DND-41 (cell line): ENCODE measurements at regions not wholly inside any gene's neighbourhood (a gene's known extent, or its start where the extent isn't known, plus 50 kb on each side); places are given as distances from the start of the nearest gene placed in this dataset.

Experiments
- ATAC-seq: fragments of 200-7000 bp; cut with Tn5 transposase; 3 replicates; pipeline ENCODE4 v1.9.1; 2021; ENCODE audit warnings: low read depth; ENCODE audit not compliant: insufficient read depth
- DNase-seq: peaks from one replicate; pipeline ENCODE4 v3.0.0-alpha.2; 2020
- H2AFZ ChIP-seq: 2 replicates; pipeline ENCODE4 v1.6.0; 2012; ENCODE audit warnings: low read depth, low read length
- H3K27ac ChIP-seq: 2 replicates; pipeline ENCODE4 v1.5.1; 2012; ENCODE audit warnings: low read length, inconsistent platforms
- H3K27me3 ChIP-seq: fragments of 200-600 bp; sonication (generic); 2 replicates; pipeline ENCODE4 v1.6.0; 2012; ENCODE audit warnings: low read length, mild to moderate bottlenecking, inconsistent platforms; ENCODE audit not compliant: insufficient read depth, poor library complexity
- H3K36me3 ChIP-seq: 2 replicates; pipeline ENCODE4 v1.5.1; 2012; ENCODE audit warnings: low read length, inconsistent platforms; ENCODE audit not compliant: insufficient read depth
- H3K4me1 ChIP-seq: 2 replicates; pipeline ENCODE4 v1.5.1; 2012; ENCODE audit warnings: mild to moderate bottlenecking, low read length; ENCODE audit not compliant: insufficient read depth
- H3K4me2 ChIP-seq: 2 replicates; pipeline ENCODE4 v1.6.0; 2012; ENCODE audit warnings: mild to moderate bottlenecking, moderate library complexity, low read length, inconsistent platforms; ENCODE audit not compliant: insufficient read depth
- H3K4me3 ChIP-seq, 2 experiments: fragments of 200-600 bp in 1 of 2; shearing (Covaris generic) in 1 of 2; 2 replicates each; pipeline ENCODE4 v1.5.1; 2012 to 2016; ENCODE audit warnings: inconsistent platforms in 2 of 2, low read length in 2 of 2, mild to moderate bottlenecking in 2 of 2, low read depth in 1 of 2, moderate library complexity in 1 of 2
- H3K79me2 ChIP-seq: 2 replicates; pipeline ENCODE4 v1.6.0; 2012; ENCODE audit warnings: low read length, inconsistent platforms; ENCODE audit not compliant: insufficient read depth
- H3K9ac ChIP-seq: 2 replicates; pipeline ENCODE4 v1.6.0; 2012; ENCODE audit warnings: low read depth, mild to moderate bottlenecking, inconsistent platforms, low read length, moderate library complexity
- H3K9me3 ChIP-seq: 2 replicates; pipeline ENCODE4 v1.5.1; 2012; ENCODE audit warnings: low read length, moderate library complexity, mild to moderate bottlenecking, inconsistent platforms; ENCODE audit not compliant: insufficient read depth, severe bottlenecking
- H4K20me1 ChIP-seq: 2 replicates; pipeline ENCODE4 v1.6.0; 2012; ENCODE audit warnings: low read length; ENCODE audit not compliant: insufficient read depth
- EZH2 ChIP-seq: IDR thresholded peaks from 3 replicates; pipeline ENCODE4 v1.6.1; 2012; ENCODE audit warnings: borderline replicate concordance, low read depth, mild to moderate bottlenecking, moderate library complexity, low read length, inconsistent platforms; ENCODE audit not compliant: severe bottlenecking
- TF ChIP-seq, protein P1 (sequence below): IDR thresholded peaks from 2 replicates; pipeline ENCODE4 v1.5.1; 2012; ENCODE audit warnings: borderline replicate concordance, low read length, moderate library complexity, mild to moderate bottlenecking; ENCODE audit not compliant: poor library complexity, severe bottlenecking; ENCODE audit errors: extremely low read depth

DNA sequence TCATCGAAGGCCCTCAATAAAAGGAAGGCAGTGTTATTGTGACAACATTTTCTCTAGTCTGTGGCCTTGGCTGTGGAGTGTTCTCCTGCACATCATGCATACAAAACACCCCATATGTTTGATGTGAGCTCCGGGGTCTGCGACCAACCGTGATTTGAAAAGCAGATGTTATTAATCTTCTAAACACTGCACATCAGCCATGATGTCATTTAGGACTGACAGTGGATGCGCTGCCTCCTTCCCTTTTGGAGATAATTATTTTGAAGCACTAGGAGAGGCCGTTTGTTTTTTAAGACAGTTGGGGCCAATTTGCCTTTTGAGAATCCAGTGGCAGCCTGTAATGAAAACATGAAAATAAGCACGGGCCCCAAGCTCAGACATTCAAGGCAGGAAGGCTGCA, 1041.6 kb downstream of the BCL11B start:
- no peaks in the 10 kb centered on the region for H3K36me3 ChIP-seq
- no peak overlapping the region for H3K4me3 ChIP-seq
- H3K9me3 ChIP-seq, result no peaks in the 10 kb centered on the region
- no peaks in the 10 kb centered on the region for H4K20me1 ChIP-seq
- peak overlapping the region; percentile 49 for H3K27ac ChIP-seq
- no peaks in the 10 kb centered on the region for H3K27me3 ChIP-seq
- DNase-seq (peak; percentile 3), ATAC-seq (no peak)
- no peaks in the 10 kb centered on the region for H3K79me2 ChIP-seq
- TF ChIP-seq EZH2, result no peak
- TF ChIP-seq, protein P1, sequence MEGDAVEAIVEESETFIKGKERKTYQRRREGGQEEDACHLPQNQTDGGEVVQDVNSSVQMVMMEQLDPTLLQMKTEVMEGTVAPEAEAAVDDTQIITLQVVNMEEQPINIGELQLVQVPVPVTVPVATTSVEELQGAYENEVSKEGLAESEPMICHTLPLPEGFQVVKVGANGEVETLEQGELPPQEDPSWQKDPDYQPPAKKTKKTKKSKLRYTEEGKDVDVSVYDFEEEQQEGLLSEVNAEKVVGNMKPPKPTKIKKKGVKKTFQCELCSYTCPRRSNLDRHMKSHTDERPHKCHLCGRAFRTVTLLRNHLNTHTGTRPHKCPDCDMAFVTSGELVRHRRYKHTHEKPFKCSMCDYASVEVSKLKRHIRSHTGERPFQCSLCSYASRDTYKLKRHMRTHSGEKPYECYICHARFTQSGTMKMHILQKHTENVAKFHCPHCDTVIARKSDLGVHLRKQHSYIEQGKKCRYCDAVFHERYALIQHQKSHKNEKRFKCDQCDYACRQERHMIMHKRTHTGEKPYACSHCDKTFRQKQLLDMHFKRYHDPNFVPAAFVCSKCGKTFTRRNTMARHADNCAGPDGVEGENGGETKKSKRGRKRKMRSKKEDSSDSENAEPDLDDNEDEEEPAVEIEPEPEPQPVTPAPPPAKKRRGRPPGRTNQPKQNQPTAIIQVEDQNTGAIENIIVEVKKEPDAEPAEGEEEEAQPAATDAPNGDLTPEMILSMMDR, result no peak
- H2AFZ ChIP-seq, result no peak overlapping the region
- peaks cover 47% of the 10 kb centered on the region for H3K4me1 ChIP-seq
- no peak overlapping the region for H3K9ac ChIP-seq
- H3K4me2 ChIP-seq, result no peak overlapping the region

DNA sequence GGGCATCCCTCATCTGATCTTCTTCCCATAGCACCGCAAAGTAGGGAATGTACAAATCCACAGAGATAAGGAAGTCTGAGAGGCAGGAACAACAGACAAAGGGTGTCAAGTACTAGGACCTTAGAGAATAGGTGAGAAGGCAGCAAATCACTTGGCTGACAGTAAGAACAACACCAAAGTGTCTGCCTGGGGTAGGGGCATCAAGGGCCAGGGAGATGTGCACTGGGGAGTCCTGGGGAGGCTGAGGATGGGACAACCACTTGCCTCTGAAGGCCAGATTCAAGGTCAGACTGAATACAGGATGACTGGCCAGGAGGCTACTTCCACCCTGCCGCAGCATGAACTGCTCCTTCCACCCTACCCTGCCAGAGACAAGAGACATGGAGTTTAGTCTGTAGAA, 1040.8 kb downstream of the BCL11B start:
- H3K27ac ChIP-seq, result peak overlapping the region; percentile 49

GRCh38 chr14:98233656-98234055, 1038.3 kb downstream of the BCL11B start:
- ATAC-seq, result no peak
- H3K4me2 ChIP-seq, result no peak overlapping the region
- peaks cover 19% of the 10 kb centered on the region for H3K4me1 ChIP-seq
- no peak overlapping the region for H3K9ac ChIP-seq
- peak; percentile 2 for DNase-seq
- H4K20me1 ChIP-seq, result no peaks in the 10 kb centered on the region
- H3K36me3 ChIP-seq, result no peaks in the 10 kb centered on the region
- H3K9me3 ChIP-seq, result no peaks in the 10 kb centered on the region
- H3K27me3 ChIP-seq, result no peaks in the 10 kb centered on the region
- TF ChIP-seq, protein P1, result no peak
- no peak for TF ChIP-seq EZH2
- H3K79me2 ChIP-seq, result no peaks in the 10 kb centered on the region
- no peak overlapping the region; the same call in 1 of the 2 replicates for H3K27ac ChIP-seq
- peak overlapping the region; percentile 27; the same call in 1 of the 2 replicates for H2AFZ ChIP-seq
- H3K4me3 ChIP-seq, result no peak overlapping the region

More for the DNA sequence above, 1040.8 kb downstream of the BCL11B start:
- no peak for DNase-seq
- Histone ChIP-seq H3K79me2 (no peaks in the 10 kb centered on the region), H3K4me2 (no peak overlapping the region), H2AFZ (no peak overlapping the region), H3K4me3 (no peak overlapping the region), H3K36me3 (no peaks in the 10 kb centered on the region), H3K27me3 (no peaks in the 10 kb centered on the region), H3K4me1 (peaks cover 43% of the 10 kb centered on the region), H3K9ac (no peak overlapping the region), H4K20me1 (no peaks in the 10 kb centered on the region), H3K9me3 (no peaks in the 10 kb centered on the region)
- TF ChIP-seq, protein P1, result no peak
- TF ChIP-seq EZH2, result no peak
- ATAC-seq, result no peak

GRCh38 chr14:98234208-98234607, 1037.8 kb downstream of the BCL11B start:
- ATAC-seq, result peak; percentile 25; the same call in 1 of the 3 replicates

More at GRCh38 chr14:98234208-98234607, 1037.8 kb downstream of the BCL11B start:
- TF ChIP-seq, protein P1, result no peak
- TF ChIP-seq EZH2, result no peak
- Histone ChIP-seq H2AFZ (0 out of 2 replicates have a peak overlapping the region, but pooled peaks have one; percentile 27), H3K4me1 (peaks cover 14% of the 10 kb centered on the region), H3K9me3 (no peaks in the 10 kb centered on the region), H4K20me1 (no peaks in the 10 kb centered on the region), H3K27ac (no peak overlapping the region), H3K9ac (no peak overlapping the region), H3K4me3 (no peak overlapping the region), H3K4me2 (no peak overlapping the region), H3K79me2 (no peaks in the 10 kb centered on the region), H3K27me3 (no peaks in the 10 kb centered on the region), H3K36me3 (no peaks in the 10 kb centered on the region)
- DNase-seq, result peak; percentile 2
